Activated CD4-positive, alpha-beta T cell treated with anti-CD3 and anti-CD28 coated beads, Interleukin-2, amount 10 ng/mL, durations not matched to agents 24 days and 14 days (primary cell): ENCODE measurements at regions not wholly inside any gene's neighbourhood (a gene's known extent, or its start where the extent isn't known, plus 50 kb on each side); places are given as distances from the start of the nearest gene placed in this dataset.
A peak's percentile ranks its signal among the peaks of the same experiment; 100 is the strongest.
"Not testable (repeated sequence)": the region's sequence is repeated elsewhere in the genome, so short reads cannot be mapped to it uniquely, and the experiment has no call there.

Experiments
- DNase-seq: peaks from one replicate; pipeline ENCODE4 v3.0.0; 2022
- H3K27ac Mint-ChIP-seq: one replicate; pipeline ENCODE4 v1.8.0; 2022; ENCODE audit warnings: mild to moderate bottlenecking, mixed read lengths
- H3K27me3 Mint-ChIP-seq: one replicate; pipeline ENCODE4 v1.8.0; 2022; ENCODE audit warnings: mixed read lengths
- H3K36me3 Mint-ChIP-seq: one replicate; pipeline ENCODE4 v1.8.0; 2022; ENCODE audit warnings: low read depth, mild to moderate bottlenecking, mixed read lengths
- H3K4me1 Mint-ChIP-seq: one replicate; pipeline ENCODE4 v1.8.0; 2021; ENCODE audit warnings: mixed read lengths
- H3K4me3 Mint-ChIP-seq: one replicate; pipeline ENCODE4 v1.8.0; 2022; ENCODE audit warnings: mild to moderate bottlenecking, moderate library complexity, mixed read lengths
- H3K9me3 Mint-ChIP-seq: one replicate; pipeline ENCODE4 v1.8.0; 2021; ENCODE audit warnings: mixed read lengths
- intact Hi-C: fragments of 100-400 bp; cut with micrococcal nuclease; formaldehyde crosslinking; loops from one replicate; pipeline ENCODE4 v1.15.1; 2023

GRCh38 chr17:15802917-15803316 lies 70.8 kb downstream of the TBC1D26 start:
- H3K27me3 Mint-ChIP-seq, H3K27ac Mint-ChIP-seq, H3K4me1 Mint-ChIP-seq, H3K9me3 Mint-ChIP-seq, DNase-seq, H3K36me3 Mint-ChIP-seq, intact Hi-C loops, H3K4me3 Mint-ChIP-seq: not testable (repeated sequence)

- H3K4me3 Mint-ChIP-seq, H3K36me3 Mint-ChIP-seq, H3K4me1 Mint-ChIP-seq, H3K9me3 Mint-ChIP-seq, H3K27me3 Mint-ChIP-seq, DNase-seq, intact Hi-C loops, H3K27ac Mint-ChIP-seq: not testable (repeated sequence)
These were observed 74.7 kb downstream of the TBC1D26 start for GRCh38 chr17:15806825-15807224.

GRCh38 chr17:15813388-15813787 lies 81.3 kb downstream of the TBC1D26 start:
- H3K27me3 Mint-ChIP-seq, H3K36me3 Mint-ChIP-seq, H3K9me3 Mint-ChIP-seq, DNase-seq, H3K4me1 Mint-ChIP-seq, H3K27ac Mint-ChIP-seq, intact Hi-C loops, H3K4me3 Mint-ChIP-seq: not testable (repeated sequence)

- DNase-seq, H3K36me3 Mint-ChIP-seq, H3K27me3 Mint-ChIP-seq, H3K9me3 Mint-ChIP-seq, H3K4me3 Mint-ChIP-seq, H3K27ac Mint-ChIP-seq, H3K4me1 Mint-ChIP-seq, intact Hi-C loops: not testable (repeated sequence)
These were observed 81.9 kb downstream of the TBC1D26 start for GRCh38 chr17:15814003-15814402.

- H3K4me3 Mint-ChIP-seq, intact Hi-C loops, H3K27ac Mint-ChIP-seq, H3K4me1 Mint-ChIP-seq, H3K9me3 Mint-ChIP-seq, H3K36me3 Mint-ChIP-seq, DNase-seq, H3K27me3 Mint-ChIP-seq: not testable (repeated sequence)
These were observed 85.8 kb downstream of the TBC1D26 start for GRCh38 chr17:15817861-15818260.

- intact Hi-C loops, DNase-seq, H3K4me1 Mint-ChIP-seq, H3K9me3 Mint-ChIP-seq, H3K4me3 Mint-ChIP-seq, H3K27ac Mint-ChIP-seq, H3K36me3 Mint-ChIP-seq: not testable (repeated sequence)
- peaks cover 10% of the 10 kb centered on the region for H3K27me3 Mint-ChIP-seq
These were observed 90.2 kb downstream of the TBC1D26 start for GRCh38 chr17:15822280-15822679.

- not testable (repeated sequence) for H3K9me3 Mint-ChIP-seq, H3K4me3 Mint-ChIP-seq, H3K36me3 Mint-ChIP-seq, H3K27ac Mint-ChIP-seq
- intact Hi-C loops: loop anchor here (1.0 kb wide), 1 partner anchor 169 kb away; no protein-coding TSS in a partner anchor
- peaks cover 14% of the 10 kb centered on the region for H3K27me3 Mint-ChIP-seq
- peak; percentile 92 for DNase-seq
- peaks cover 26% of the 10 kb centered on the region for H3K4me1 Mint-ChIP-seq
These were observed 96.7 kb downstream of the TBC1D26 start for GRCh38 chr17:15828727-15829314.

GRCh38 chr17:15830221-15830620 lies 98.1 kb downstream of the TBC1D26 start:
- H3K27ac Mint-ChIP-seq, H3K27me3 Mint-ChIP-seq, DNase-seq, H3K9me3 Mint-ChIP-seq, H3K4me3 Mint-ChIP-seq, H3K36me3 Mint-ChIP-seq: not testable (repeated sequence)
- H3K4me1 Mint-ChIP-seq: peaks cover 28% of the 10 kb centered on the region
- intact Hi-C loops: loop anchor here (5.0 kb wide), 1 partner anchor 127 kb away; no protein-coding TSS in a partner anchor

- intact Hi-C loops: loop anchor here (5.0 kb wide), 1 partner anchor 126 kb away; no protein-coding TSS in a partner anchor
- peaks cover 28% of the 10 kb centered on the region for H3K4me1 Mint-ChIP-seq
- not testable (repeated sequence) for H3K36me3 Mint-ChIP-seq, H3K9me3 Mint-ChIP-seq, H3K27me3 Mint-ChIP-seq
- H3K4me3 Mint-ChIP-seq: peak overlapping the region; percentile 6
- DNase-seq: peak; percentile 66
- peak overlapping the region; percentile 55 for H3K27ac Mint-ChIP-seq
These were observed 99.1 kb downstream of the TBC1D26 start for GRCh38 chr17:15831182-15831581.

GRCh38 chr17:15832921-15833480 lies 100.9 kb downstream of the TBC1D26 start:
- not testable (repeated sequence) for H3K4me3 Mint-ChIP-seq, H3K27me3 Mint-ChIP-seq, H3K36me3 Mint-ChIP-seq, H3K27ac Mint-ChIP-seq, H3K9me3 Mint-ChIP-seq
- intact Hi-C loops: loop anchor here (5.0 kb wide), 1 partner anchor 124 kb away; no protein-coding TSS in a partner anchor
- H3K4me1 Mint-ChIP-seq: peaks cover 28% of the 10 kb centered on the region
- peak; percentile 58 for DNase-seq

- intact Hi-C loops: loop anchor here (5.0 kb wide), 1 partner anchor 123 kb away; no protein-coding TSS in a partner anchor
- not testable (repeated sequence) for H3K27ac Mint-ChIP-seq, H3K27me3 Mint-ChIP-seq, H3K4me3 Mint-ChIP-seq, DNase-seq, H3K36me3 Mint-ChIP-seq, H3K9me3 Mint-ChIP-seq
- peaks cover 24% of the 10 kb centered on the region for H3K4me1 Mint-ChIP-seq
These were observed 101.8 kb downstream of the TBC1D26 start for GRCh38 chr17:15833890-15834289.

- H3K27ac Mint-ChIP-seq, H3K4me3 Mint-ChIP-seq, intact Hi-C loops, H3K9me3 Mint-ChIP-seq, H3K36me3 Mint-ChIP-seq, DNase-seq, H3K27me3 Mint-ChIP-seq: not testable (repeated sequence)
- H3K4me1 Mint-ChIP-seq: peaks cover 20% of the 10 kb centered on the region
These were observed 103.4 kb downstream of the TBC1D26 start for GRCh38 chr17:15835481-15835880.

- H3K27ac Mint-ChIP-seq, intact Hi-C loops, H3K4me3 Mint-ChIP-seq, H3K36me3 Mint-ChIP-seq, DNase-seq, H3K9me3 Mint-ChIP-seq, H3K27me3 Mint-ChIP-seq: not testable (repeated sequence)
- H3K4me1 Mint-ChIP-seq: peaks cover 16% of the 10 kb centered on the region
These were observed 104.3 kb downstream of the TBC1D26 start for GRCh38 chr17:15836249-15836982.

- H3K27me3 Mint-ChIP-seq, H3K9me3 Mint-ChIP-seq, H3K36me3 Mint-ChIP-seq, H3K4me3 Mint-ChIP-seq, intact Hi-C loops, DNase-seq, H3K27ac Mint-ChIP-seq: not testable (repeated sequence)
- H3K4me1 Mint-ChIP-seq: peaks cover 11% of the 10 kb centered on the region
These were observed 104.9 kb downstream of the TBC1D26 start for GRCh38 chr17:15836991-15837390.
